GM10266 (cell line): ENCODE measurements at regions not wholly inside any gene's neighbourhood (a gene's known extent, or its start where the extent isn't known, plus 50 kb on each side); places are given as distances from the start of the nearest gene placed in this dataset.

Experiments used
- DNase-seq: peaks from one replicate; pipeline ENCODE4 v3.0.0; 2012; ENCODE audit errors: extremely low spot score
- TF ChIP-seq, protein P1 (sequence below): IDR thresholded peaks from 2 replicates; pipeline ENCODE4 v1.5.1; 2012; ENCODE audit warnings: mild to moderate bottlenecking, low read depth; ENCODE audit not compliant: control insufficient read depth, insufficient read depth; ENCODE audit errors: missing control alignments

DNA sequence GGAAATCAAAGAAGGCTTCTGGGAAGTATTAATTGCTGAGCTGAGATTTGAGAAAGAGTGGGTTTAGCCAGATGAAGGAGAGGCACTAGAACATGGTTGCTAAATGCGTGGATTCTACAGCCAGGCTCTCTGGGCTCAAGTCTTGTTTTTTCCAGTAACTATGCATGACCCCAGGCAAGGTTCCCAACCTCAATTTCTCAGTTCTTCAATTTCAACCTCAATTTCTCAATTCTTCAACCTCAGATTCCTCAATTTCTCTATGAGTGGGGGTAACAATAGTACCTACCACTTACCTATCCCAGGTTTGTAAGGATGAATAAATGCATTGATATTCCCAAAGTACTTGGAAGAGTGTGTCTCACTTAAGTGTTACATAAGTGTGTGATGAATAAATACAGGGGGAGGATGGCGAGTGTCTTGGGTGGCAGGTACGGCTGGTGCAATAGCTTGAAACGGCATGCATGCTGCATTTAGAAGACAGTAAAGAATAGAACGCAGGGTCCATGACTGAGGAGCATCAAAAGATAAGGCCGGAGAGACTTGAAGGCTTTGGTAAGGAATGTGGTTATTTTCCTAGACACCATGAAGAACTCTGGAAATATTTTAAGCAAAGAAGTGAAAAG, 149.1 kb upstream of the ATP2B1 start:
- DNase-seq, result no peak
- TF ChIP-seq, protein P1, sequence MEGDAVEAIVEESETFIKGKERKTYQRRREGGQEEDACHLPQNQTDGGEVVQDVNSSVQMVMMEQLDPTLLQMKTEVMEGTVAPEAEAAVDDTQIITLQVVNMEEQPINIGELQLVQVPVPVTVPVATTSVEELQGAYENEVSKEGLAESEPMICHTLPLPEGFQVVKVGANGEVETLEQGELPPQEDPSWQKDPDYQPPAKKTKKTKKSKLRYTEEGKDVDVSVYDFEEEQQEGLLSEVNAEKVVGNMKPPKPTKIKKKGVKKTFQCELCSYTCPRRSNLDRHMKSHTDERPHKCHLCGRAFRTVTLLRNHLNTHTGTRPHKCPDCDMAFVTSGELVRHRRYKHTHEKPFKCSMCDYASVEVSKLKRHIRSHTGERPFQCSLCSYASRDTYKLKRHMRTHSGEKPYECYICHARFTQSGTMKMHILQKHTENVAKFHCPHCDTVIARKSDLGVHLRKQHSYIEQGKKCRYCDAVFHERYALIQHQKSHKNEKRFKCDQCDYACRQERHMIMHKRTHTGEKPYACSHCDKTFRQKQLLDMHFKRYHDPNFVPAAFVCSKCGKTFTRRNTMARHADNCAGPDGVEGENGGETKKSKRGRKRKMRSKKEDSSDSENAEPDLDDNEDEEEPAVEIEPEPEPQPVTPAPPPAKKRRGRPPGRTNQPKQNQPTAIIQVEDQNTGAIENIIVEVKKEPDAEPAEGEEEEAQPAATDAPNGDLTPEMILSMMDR, result no peak

DNA sequence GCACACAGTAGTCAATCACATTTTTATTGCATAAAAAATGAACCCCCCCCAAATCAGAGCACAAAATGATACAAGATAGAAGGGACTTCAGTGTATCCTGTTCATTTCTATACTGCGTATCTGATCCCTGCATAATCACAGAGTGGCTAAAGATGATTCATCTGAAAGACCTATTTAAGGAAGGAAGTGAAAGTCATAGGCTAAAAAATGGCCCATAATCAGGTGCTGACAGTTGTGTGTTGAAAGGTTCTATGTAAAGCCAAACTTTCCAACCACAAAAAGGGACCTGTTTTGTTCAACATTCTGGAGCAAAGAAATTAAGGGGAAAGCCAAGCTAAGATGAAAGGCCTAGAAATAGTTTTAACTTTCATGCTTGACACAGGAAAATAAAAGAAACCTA, 147.8 kb upstream of the ATP2B1 start:
- DNase-seq, result peak; percentile 47
- TF ChIP-seq, protein P1, result no peak

DNA sequence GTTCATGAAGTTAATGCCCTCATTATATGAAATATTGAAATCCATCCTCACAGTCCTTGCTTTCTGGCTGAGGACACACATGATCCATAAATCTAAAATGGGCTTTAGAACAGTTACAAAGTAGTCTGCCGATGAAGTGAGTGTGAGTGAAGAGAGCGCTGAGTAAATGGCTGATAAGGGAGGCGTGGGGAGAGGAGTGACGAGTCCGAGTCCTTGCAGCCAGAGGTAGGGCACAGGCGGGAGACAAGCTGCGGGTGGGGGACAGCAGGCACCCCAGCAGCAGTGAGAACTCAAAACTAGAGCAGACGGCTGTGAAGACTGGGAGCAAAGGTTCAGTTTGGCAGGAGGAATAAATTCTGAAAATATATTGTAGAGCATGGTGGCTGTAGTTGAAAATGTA, 140.1 kb upstream of the ATP2B1 start:
- no peak for DNase-seq
- TF ChIP-seq, protein P1, result no peak

DNA sequence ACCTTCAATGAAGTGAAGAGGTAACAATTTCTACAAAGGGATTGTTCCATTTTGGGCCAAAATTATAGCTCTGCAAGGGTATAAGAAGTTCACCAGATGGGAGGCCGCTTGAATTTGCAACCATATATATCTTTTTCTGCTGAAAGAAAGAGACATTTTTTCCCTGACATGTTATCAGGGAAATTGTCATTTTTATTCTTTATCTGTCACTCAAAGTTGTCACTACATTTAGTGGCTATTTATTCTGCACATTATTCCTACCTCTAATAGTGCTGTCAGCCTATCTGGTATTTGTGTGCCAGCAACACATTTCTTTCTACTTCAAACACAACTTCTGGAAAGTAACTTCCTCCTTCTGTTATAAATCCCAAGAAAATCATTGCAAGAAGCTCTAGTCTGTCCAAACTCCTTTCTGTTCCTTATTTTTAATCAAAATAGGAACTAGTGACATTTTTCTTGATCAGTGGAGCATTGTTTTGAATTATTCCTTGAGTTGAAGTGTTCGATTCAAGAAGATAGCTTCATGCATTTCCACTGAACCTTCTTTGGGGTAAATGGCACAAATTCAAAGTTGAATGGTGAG, 137.9 kb upstream of the ATP2B1 start:
- TF ChIP-seq, protein P1, result no peak
- no peak for DNase-seq

DNA sequence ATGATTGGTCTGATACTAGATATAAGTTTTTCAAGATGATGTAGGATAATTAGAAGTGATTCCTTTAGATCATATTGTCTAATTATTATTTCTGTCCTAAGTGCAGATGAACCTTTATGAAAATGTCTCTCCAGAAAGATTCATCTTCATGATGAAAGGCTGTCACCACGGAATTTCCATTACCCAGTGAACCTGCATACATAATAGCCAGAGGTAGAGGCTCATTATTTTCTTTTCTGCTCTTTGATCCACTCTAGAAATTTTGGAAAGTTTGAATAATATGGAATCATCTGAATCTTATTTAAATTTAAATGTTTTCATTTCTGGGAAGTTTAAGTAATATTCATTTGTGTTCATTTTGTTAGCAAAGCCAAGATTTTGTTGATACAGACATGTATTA, 137.1 kb upstream of the ATP2B1 start:
- no peak for DNase-seq
- TF ChIP-seq, protein P1, result no peak

DNA sequence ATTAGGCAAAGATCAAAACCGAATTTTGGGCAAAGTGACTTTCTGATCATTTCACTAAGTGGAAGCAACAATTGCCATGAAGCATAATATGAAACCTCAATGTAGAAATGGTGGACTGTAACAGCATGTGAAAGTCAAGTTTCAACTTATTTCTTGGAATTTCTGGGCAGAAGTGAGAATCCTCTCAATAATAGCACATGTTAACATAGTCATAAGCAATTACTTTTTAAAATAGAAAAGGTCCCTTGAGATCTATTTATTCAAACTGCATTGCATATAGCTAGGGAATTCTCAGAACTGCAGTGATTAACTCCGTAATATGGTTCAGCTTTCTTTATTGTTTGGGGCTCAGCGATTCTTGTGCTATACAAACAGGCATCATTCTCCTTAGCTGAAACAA, 136.7 kb upstream of the ATP2B1 start:
- TF ChIP-seq, protein P1, result no peak
- DNase-seq, result no peak

DNA sequence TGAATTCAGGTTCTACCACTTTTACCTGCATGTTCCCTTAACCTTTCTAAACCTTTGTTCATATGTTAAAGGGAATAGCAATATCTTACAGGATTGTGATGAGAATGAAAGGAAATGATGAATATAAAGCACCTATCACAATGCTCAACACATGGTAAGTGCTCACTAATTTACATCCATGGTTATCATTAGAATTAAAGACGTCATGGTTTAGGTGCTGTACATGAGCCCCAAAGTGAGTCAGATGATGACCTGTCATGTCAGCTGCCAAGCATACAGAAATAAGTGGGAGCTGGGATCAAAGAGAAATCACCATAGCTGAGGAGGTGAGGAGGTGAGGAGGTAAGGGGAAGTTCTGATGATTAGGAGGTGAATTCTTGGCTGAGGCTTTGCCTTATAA, 135.9 kb upstream of the ATP2B1 start:
- no peak for DNase-seq
- TF ChIP-seq, protein P1, result no peak
